ENCODE measurements at regions not wholly inside any gene's neighbourhood (a gene's known extent, or its start where the extent isn't known, plus 50 kb on each side); places are given as distances from the start of the nearest gene placed in this dataset.

GRCh38 chr12:3973269-3973884 lies 100.2 kb upstream of the PARP11 start:
- intact Hi-C loops (cut with micrococcal nuclease), result no loop called here

DNA sequence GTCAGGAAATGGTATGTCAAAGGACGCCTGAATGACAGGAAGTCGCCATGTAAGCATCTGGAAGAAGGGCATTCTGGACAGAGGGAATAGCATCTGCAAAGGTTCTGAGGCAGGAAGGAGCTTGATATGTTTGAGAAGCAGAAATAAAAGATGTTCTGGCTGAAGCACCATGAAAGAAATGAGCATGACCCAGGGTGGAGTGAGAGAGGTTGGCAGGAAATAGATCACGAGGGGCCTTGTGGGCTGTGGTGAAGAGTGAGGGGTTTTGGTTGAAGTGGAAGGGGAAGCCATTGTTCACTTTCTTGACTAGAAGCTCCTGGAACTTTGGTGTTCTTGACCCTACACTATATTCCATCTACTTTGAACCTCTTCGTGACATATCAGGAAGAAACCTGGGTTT lies 99.4 kb upstream of the PARP11 start:
- intact Hi-C loops (cut with micrococcal nuclease), result no loop called here

- intact Hi-C loops (cut with micrococcal nuclease), result no loop called here
Measured at GRCh38 chr12:3968523-3968922, 95.3 kb upstream of the PARP11 start.

DNA sequence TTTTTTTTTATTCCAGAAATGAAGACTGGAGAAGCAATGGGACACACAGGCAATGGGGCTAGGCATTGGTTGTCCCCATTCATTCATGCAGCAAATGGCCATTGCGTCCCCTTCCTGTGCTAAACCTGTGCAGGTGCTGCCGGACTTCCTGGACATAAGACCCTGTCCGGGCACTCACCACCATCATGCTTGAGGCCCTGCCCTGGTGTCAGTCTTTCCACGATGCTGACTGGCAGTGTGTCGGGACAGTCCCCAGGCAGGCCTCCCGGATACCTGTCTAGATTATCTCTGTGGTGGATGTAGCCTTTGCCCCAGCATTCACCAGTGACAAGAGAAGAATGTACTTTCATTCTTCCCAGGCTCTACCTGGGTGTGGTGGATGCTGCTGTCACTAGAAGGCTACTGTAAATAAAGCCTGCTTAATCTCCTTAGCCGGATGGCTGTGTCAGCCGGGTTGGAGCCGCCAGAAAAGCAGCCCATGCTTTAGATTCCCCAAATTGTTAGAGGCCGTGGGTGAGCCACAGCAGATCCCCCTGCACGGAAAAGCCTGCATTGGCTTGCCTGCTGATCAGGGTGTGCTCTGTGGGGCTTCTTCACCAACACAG lies 94.5 kb upstream of the PARP11 start:
- intact Hi-C loops (cut with micrococcal nuclease), result no loop called here

- intact Hi-C loops (cut with micrococcal nuclease), result no loop called here
Measured at GRCh38 chr12:3966376-3966775, 93.2 kb upstream of the PARP11 start.

DNA sequence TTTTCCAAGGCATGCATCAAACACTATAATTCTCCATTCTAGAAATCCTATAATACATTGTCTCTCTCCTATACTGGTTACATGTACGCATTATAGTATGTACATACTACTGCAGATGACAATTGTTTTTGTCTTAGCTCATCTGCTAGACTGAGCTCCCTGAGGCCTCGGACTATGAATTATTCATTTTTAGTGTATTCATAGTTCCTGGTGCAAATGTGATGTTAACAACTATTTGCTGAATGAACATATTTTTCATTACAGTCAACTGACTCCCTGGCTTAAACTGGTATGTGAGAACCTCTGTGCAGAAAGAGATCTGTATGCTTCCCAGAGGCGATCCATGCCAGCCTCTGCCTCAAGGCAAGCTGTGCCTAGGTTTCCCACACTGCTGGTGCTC lies 91.8 kb upstream of the PARP11 start:
- intact Hi-C loops (cut with micrococcal nuclease), result no loop called here

- intact Hi-C loops (cut with micrococcal nuclease), result no loop called here
Measured at GRCh38 chr12:3964439-3964838, 91.2 kb upstream of the PARP11 start.

DNA sequence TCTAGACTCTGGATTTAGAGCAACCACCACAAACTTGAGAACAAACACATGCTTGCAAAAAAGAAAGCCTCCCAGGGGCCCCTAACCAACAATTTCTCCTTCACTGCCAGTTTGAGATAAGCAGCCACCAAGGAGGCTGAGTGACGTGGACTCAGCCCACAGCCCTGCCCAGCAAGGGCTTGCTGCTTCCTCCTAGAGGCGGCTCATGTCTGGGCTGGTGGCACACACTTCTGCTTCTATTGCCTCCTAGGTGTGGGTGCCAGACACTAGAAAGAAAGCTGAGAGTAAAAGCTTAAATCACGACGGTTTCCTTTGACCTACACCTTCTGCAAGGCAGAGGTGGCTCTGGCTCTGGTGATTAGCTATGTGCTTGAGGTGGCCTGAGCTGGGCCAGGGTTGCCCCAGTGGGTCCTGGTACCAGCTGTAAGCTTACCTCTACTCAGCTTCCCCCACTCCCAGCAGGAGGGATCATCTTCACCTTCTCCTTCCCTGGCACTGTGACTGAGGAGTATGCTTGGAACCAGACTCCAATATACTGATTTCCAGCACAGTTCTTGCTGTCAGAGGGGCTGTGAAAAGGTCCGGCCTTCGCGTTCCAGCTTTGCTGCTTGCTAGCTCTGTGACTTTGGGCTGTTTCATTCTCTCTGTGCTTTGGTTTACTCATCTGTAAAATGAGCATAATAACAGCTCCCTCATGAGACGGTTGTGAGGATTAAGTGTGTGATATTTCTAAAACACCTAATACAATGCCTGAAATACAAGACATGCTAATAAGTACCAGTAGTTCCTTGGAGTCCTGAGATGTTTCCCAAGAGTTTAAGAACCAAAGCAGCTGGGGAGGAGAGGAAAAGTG lies 89.7 kb upstream of the PARP11 start:
- intact Hi-C loops (cut with micrococcal nuclease), result loop anchor here (1.0 to 2.0 kb wide), 2 partner anchors 16 to 78 kb away; no protein-coding TSS in a partner anchor

DNA sequence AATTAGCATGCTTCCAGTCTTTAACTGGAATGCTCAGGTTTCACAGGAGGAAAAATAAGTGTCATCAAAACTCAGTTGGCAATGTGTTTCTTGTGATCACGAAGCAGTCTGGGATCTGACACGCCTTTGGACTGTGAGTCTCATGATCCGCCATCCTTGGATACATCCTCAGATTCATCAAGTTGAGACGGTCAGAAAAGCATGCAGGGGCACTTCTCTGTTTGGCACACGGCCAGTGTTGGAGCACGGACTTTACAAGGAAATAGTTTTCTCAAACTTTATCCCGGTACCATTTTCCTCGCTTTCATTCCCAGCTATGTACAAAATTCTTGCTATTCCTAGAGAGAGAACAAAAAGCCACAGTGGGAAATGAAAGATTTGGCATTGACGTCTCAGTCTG lies 88.4 kb upstream of the PARP11 start:
- intact Hi-C loops (cut with micrococcal nuclease), result no loop called here

DNA sequence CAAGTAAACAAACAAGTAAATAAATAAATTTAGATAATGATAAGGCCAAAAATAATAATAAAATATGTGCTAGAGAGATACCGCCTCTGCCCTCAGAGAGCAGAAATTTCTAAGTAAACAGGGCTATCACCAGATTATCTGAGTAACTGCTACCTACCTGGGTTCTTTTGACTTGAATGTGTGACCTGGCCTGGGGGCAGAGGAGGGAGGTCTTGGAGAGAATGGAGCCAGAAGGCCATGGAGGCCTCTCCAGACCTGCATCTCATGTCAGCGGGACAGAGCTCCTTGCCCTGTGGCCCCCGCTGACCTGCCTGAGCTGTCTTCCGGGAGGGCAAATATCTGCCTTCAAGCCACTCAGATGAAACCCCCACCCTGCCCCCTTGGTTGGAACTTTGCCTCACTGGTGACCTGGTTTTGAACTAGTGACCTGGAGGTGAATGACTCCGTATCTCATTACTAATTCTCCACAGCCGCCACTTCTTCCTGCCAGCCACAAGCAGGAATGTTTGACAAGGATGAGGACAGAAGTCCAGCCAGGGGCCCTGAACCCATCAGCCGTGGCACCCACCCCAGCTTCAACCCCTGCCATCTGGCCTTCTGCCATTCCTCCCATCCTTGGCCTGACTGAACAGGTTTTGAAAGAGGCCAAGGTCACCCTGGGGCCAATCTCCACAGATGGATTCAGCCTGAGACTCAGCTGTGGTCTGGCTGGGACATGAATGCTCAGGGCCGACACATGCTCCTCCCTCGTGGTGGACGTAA lies 86.8 kb upstream of the PARP11 start:
- intact Hi-C loops (cut with micrococcal nuclease), result no loop called here

GRCh38 chr12:3958534-3958933 lies 85.3 kb upstream of the PARP11 start:
- intact Hi-C loops (cut with micrococcal nuclease), result no loop called here

GRCh38 chr12:3951380-3952135 lies 78.4 kb upstream of the PARP11 start:
- intact Hi-C loops (cut with micrococcal nuclease), result no loop called here

DNA sequence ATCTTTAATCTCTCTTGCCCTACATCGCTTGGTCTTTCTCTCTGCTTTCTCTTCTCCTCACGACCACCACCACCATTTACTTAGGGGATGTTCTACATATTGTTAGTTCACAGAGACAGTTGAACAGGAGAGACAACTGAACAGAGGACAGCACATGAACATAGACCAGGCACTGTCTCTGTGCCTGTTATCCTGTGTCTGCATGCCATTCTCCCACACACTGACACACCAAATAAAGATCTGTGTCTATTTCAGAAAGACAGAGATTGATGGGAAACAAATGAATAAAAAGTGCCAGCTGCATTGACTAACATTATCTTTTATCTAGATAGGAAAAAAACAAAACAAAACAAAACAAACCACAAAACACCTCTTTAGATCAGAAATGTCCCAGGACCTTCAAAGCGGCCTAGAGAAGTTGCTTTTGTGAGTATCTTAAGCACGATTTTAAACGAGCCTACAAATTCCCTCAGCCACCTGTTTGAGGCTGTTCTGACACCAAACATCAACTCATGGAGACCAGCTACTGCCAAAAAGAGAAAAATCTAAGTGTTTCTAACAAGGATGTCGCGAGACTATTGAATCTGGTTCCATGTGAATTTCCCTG lies 77.6 kb upstream of the PARP11 start:
- intact Hi-C loops (cut with micrococcal nuclease), result no loop called here

DNA sequence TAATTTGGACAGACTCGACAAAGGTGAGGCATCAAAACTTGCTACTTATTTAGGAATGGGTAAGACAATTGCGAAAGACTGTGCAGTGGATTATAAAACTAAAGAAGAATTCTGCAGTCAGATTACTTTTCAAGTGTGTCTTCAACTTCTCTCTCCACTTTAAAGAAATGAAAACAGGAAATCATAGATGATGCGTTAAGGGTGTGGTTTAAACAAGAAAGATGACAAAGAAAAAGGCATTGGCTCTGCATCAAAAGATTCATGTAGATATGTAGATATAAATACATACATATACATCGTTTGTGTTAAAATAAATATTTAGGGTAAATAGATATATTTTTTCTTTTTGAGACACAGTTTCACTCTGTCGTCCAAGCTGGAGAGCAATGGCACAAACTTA lies 74.6 kb upstream of the PARP11 start:
- intact Hi-C loops (cut with micrococcal nuclease), result loop anchor here (2.0 kb wide), 1 partner anchor 15 kb away; no protein-coding TSS in a partner anchor

GRCh38 chr12:3945671-3946070 lies 72.5 kb upstream of the PARP11 start:
- intact Hi-C loops (cut with micrococcal nuclease), result loop anchor here (2.0 kb wide), 1 partner anchor 17 kb away; no protein-coding TSS in a partner anchor

- intact Hi-C loops (cut with micrococcal nuclease), result no loop called here
Measured at GRCh38 chr12:3944620-3945019, 71.4 kb upstream of the PARP11 start.

GRCh38 chr12:3938042-3938544 lies 64.9 kb upstream of the PARP11 start:
- intact Hi-C loops (cut with micrococcal nuclease), result no loop called here

GRCh38 chr12:3935078-3935477 lies 61.9 kb upstream of the PARP11 start:
- intact Hi-C loops (cut with micrococcal nuclease), result no loop called here

DNA sequence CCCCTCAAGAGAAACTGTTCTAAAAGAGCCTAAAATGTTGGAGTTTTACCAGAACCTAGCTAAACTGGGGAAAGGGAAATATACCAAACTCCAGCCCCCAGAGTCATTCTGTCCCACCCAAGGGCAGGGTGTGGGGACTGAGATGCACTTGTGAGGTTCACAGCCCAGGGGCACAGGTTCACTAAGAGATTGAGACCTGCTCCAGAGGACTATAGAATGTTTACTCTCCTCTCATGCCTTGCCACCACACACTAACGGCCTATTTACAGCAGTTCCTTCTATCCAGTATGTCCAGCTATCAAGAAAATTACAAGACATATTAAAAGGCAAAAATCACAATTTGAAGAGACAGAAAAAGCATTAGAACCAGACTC lies 60.6 kb upstream of the PARP11 start:
- intact Hi-C loops (cut with micrococcal nuclease), result no loop called here

- intact Hi-C loops (cut with micrococcal nuclease), result no loop called here
Measured at GRCh38 chr12:3933074-3933818, 60.0 kb upstream of the PARP11 start.
